ENCODE measurements at regions not wholly inside any gene's neighbourhood (a gene's known extent, or its start where the extent isn't known, plus 50 kb on each side); places are given as distances from the start of the nearest gene placed in this dataset.

DNA sequence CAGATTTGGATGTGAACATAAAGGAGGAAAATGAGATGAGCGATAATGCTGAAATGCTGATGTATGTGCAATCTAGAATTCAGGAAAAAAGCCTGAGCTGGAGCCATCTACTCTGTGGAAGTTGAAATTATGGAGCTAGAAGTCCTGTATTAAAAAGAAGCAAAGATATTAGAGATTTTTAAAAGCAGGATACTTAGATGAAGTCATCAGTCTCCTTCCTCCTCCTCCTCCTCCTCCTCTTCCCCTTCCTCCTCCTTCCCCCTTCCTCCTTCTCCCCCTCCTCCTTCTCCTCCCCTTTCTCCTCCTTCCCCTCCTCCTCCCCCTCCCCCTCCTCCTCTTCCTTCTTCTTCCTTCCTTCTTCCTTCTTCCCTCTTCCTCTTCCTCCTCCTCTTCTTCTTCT is 823.8 kb upstream of the CA10 start:
- TF ChIP-seq, protein P1, sequence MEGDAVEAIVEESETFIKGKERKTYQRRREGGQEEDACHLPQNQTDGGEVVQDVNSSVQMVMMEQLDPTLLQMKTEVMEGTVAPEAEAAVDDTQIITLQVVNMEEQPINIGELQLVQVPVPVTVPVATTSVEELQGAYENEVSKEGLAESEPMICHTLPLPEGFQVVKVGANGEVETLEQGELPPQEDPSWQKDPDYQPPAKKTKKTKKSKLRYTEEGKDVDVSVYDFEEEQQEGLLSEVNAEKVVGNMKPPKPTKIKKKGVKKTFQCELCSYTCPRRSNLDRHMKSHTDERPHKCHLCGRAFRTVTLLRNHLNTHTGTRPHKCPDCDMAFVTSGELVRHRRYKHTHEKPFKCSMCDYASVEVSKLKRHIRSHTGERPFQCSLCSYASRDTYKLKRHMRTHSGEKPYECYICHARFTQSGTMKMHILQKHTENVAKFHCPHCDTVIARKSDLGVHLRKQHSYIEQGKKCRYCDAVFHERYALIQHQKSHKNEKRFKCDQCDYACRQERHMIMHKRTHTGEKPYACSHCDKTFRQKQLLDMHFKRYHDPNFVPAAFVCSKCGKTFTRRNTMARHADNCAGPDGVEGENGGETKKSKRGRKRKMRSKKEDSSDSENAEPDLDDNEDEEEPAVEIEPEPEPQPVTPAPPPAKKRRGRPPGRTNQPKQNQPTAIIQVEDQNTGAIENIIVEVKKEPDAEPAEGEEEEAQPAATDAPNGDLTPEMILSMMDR (conservative IDR thresholded peaks at IDR 0.05; ENCODE audit: low read depth in 2 of 2), result no peak
- TF ChIP-seq ZNF114 (CRISPR knock-in tag; IDR thresholded peaks at IDR 0.05), result no peak
- TF ChIP-seq ZNF331 (CRISPR knock-in tag; IDR thresholded peaks at IDR 0.05; ENCODE audit: low read depth), result no peak
- no peak for TF ChIP-seq NANOG (IDR thresholded peaks at IDR 0.05; ENCODE audit: borderline replicate concordance)
- no peak for TF ChIP-seq JUNB (IDR thresholded peaks at IDR 0.05; ENCODE audit: unreplicated experiment)
- TF ChIP-seq POLR2AphosphoS5 (IDR thresholded peaks at IDR 0.05; ENCODE audit: low read depth), result no peak
- no peak for TF ChIP-seq EZH2 (IDR thresholded peaks at IDR 0.05; ENCODE audit: low read depth, unreplicated experiment)
- TF ChIP-seq, protein P2, sequence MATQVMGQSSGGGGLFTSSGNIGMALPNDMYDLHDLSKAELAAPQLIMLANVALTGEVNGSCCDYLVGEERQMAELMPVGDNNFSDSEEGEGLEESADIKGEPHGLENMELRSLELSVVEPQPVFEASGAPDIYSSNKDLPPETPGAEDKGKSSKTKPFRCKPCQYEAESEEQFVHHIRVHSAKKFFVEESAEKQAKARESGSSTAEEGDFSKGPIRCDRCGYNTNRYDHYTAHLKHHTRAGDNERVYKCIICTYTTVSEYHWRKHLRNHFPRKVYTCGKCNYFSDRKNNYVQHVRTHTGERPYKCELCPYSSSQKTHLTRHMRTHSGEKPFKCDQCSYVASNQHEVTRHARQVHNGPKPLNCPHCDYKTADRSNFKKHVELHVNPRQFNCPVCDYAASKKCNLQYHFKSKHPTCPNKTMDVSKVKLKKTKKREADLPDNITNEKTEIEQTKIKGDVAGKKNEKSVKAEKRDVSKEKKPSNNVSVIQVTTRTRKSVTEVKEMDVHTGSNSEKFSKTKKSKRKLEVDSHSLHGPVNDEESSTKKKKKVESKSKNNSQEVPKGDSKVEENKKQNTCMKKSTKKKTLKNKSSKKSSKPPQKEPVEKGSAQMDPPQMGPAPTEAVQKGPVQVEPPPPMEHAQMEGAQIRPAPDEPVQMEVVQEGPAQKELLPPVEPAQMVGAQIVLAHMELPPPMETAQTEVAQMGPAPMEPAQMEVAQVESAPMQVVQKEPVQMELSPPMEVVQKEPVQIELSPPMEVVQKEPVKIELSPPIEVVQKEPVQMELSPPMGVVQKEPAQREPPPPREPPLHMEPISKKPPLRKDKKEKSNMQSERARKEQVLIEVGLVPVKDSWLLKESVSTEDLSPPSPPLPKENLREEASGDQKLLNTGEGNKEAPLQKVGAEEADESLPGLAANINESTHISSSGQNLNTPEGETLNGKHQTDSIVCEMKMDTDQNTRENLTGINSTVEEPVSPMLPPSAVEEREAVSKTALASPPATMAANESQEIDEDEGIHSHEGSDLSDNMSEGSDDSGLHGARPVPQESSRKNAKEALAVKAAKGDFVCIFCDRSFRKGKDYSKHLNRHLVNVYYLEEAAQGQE (IDR thresholded peaks at IDR 0.05; ENCODE audit: unreplicated experiment), result no peak
- TF ChIP-seq CREB1 (CRISPR knock-in tag; IDR thresholded peaks at IDR 0.05; ENCODE audit: low read depth), result no peak
- TF ChIP-seq STAT1 (IDR thresholded peaks at IDR 0.05; ENCODE audit: unreplicated experiment), result no peak
- TF ChIP-seq, protein P3, sequence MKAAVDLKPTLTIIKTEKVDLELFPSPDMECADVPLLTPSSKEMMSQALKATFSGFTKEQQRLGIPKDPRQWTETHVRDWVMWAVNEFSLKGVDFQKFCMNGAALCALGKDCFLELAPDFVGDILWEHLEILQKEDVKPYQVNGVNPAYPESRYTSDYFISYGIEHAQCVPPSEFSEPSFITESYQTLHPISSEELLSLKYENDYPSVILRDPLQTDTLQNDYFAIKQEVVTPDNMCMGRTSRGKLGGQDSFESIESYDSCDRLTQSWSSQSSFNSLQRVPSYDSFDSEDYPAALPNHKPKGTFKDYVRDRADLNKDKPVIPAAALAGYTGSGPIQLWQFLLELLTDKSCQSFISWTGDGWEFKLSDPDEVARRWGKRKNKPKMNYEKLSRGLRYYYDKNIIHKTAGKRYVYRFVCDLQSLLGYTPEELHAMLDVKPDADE (IDR thresholded peaks at IDR 0.05), result no peak
- TF ChIP-seq, protein P4, sequence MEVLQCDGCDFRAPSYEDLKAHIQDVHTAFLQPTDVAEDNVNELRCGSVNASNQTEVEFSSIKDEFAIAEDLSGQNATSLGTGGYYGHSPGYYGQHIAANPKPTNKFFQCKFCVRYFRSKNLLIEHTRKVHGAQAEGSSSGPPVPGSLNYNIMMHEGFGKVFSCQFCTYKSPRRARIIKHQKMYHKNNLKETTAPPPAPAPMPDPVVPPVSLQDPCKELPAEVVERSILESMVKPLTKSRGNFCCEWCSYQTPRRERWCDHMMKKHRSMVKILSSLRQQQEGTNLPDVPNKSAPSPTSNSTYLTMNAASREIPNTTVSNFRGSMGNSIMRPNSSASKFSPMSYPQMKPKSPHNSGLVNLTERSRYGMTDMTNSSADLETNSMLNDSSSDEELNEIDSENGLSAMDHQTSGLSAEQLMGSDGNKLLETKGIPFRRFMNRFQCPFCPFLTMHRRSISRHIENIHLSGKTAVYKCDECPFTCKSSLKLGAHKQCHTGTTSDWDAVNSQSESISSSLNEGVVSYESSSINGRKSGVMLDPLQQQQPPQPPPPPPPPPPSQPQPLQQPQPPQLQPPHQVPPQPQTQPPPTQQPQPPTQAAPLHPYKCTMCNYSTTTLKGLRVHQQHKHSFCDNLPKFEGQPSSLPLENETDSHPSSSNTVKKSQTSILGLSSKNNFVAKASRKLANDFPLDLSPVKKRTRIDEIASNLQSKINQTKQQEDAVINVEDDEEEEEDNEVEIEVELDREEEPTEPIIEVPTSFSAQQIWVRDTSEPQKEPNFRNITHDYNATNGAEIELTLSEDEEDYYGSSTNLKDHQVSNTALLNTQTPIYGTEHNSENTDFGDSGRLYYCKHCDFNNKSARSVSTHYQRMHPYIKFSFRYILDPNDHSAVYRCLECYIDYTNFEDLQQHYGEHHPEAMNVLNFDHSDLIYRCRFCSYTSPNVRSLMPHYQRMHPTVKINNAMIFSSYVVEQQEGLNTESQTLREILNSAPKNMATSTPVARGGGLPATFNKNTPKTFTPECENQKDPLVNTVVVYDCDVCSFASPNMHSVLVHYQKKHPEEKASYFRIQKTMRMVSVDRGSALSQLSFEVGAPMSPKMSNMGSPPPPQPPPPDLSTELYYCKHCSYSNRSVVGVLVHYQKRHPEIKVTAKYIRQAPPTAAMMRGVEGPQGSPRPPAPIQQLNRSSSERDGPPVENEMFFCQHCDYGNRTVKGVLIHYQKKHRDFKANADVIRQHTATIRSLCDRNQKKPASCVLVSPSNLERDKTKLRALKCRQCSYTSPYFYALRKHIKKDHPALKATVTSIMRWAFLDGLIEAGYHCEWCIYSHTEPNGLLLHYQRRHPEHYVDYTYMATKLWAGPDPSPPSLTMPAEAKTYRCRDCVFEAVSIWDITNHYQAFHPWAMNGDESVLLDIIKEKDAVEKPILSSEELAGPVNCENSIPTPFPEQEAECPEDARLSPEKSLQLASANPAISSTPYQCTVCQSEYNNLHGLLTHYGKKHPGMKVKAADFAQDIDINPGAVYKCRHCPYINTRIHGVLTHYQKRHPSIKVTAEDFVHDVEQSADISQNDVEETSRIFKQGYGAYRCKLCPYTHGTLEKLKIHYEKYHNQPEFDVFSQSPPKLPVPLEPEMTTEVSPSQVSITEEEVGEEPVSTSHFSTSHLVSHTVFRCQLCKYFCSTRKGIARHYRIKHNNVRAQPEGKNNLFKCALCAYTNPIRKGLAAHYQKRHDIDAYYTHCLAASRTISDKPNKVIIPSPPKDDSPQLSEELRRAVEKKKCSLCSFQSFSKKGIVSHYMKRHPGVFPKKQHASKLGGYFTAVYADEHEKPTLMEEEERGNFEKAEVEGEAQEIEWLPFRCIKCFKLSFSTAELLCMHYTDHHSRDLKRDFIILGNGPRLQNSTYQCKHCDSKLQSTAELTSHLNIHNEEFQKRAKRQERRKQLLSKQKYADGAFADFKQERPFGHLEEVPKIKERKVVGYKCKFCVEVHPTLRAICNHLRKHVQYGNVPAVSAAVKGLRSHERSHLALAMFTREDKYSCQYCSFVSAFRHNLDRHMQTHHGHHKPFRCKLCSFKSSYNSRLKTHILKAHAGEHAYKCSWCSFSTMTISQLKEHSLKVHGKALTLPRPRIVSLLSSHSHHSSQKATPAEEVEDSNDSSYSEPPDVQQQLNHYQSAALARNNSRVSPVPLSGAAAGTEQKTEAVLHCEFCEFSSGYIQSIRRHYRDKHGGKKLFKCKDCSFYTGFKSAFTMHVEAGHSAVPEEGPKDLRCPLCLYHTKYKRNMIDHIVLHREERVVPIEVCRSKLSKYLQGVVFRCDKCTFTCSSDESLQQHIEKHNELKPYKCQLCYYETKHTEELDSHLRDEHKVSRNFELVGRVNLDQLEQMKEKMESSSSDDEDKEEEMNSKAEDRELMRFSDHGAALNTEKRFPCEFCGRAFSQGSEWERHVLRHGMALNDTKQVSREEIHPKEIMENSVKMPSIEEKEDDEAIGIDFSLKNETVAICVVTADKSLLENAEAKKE (CRISPR knock-in tag; IDR thresholded peaks at IDR 0.05), result no peak
- TF ChIP-seq EZH2phosphoT487 (IDR thresholded peaks at IDR 0.05; ENCODE audit: unreplicated experiment), result no peak
- ATAC-seq (no peak), DNase-seq (ENCODE audit: low spot score) (no peak)
- Mint-ChIP-seq H3K4me3 (no peak overlapping the region), H3K36me3 (ENCODE audit: low read depth) (no peaks in the 10 kb centered on the region; the same call in 2 of the 3 replicates), H3K27ac (no peak overlapping the region), H3K4me1 (0 out of 3 replicates have a peak, but pooled peaks cover 2% of the 10 kb centered on the region), H3K9me3 (no peaks in the 10 kb centered on the region), H3K27me3 (ENCODE audit: insufficient read depth, low read depth, poor library complexity) (no peaks in the 10 kb centered on the region)
- Histone ChIP-seq H4K20me1 (replicated peaks; ENCODE audit: insufficient read depth) (no peaks in the 10 kb centered on the region), H3K4me1 (ENCODE audit: insufficient read depth) (no peaks in the 10 kb centered on the region), H3K27me3 (ENCODE audit: insufficient read depth) (no peaks in the 10 kb centered on the region), H2AFZ (no peak overlapping the region), H3K9me2 (ENCODE audit: insufficient read depth) (no peaks in the 10 kb centered on the region), H3K36me3 (ENCODE audit: insufficient read depth) (no peaks in the 10 kb centered on the region), H3K4me2 (no peak overlapping the region), H3K4me3 (no peak overlapping the region), H3K79me2 (replicated peaks; ENCODE audit: insufficient read depth) (no peaks in the 10 kb centered on the region), H3K27ac (ENCODE audit: low read depth) (no peak overlapping the region), H3F3A (replicated peaks; ENCODE audit: low read depth) (no peaks in the 10 kb centered on the region)

All from GM23338 (cell line).